NCI-H524 treated with DMSO at 0.1 percent for 48 hours (cell line): ENCODE measurements at regions not wholly inside any gene's neighbourhood (a gene's known extent, or its start where the extent isn't known, plus 50 kb on each side); places are given as distances from the start of the nearest gene placed in this dataset.
"Not testable (repeated sequence)": the region's sequence is repeated elsewhere in the genome, so short reads cannot be mapped to it uniquely, and the experiment has no call there.

Experiments used
- DNase-seq: peaks from one replicate; lab custom pipeline; 2025; lab: John Stamatoyannopoulos, UW

GRCh38 chr16:63512910-63513309 is 1476.7 kb upstream of the CDH8 start:
- DNase-seq, result no peak

- no peak for DNase-seq
These were observed 1461.2 kb upstream of the CDH8 start for GRCh38 chr16:63497408-63497807.

GRCh38 chr16:63496282-63496681 is 1460.0 kb upstream of the CDH8 start:
- no peak for DNase-seq

GRCh38 chr16:63488955-63489354 is 1452.7 kb upstream of the CDH8 start:
- DNase-seq, result no peak

- DNase-seq, result no peak
These were observed 1444.8 kb upstream of the CDH8 start for GRCh38 chr16:63481060-63481459.

GRCh38 chr16:63473725-63474124 is 1437.5 kb upstream of the CDH8 start:
- no peak for DNase-seq

- DNase-seq, result no peak
These were observed 1431.3 kb upstream of the CDH8 start for GRCh38 chr16:63467513-63467912.

GRCh38 chr16:63462316-63462715 is 1426.1 kb upstream of the CDH8 start:
- DNase-seq, result no peak

GRCh38 chr16:63461248-63461841 is 1425.1 kb upstream of the CDH8 start:
- peak; percentile 13 for DNase-seq

- DNase-seq, result no peak
These were observed 1422.6 kb upstream of the CDH8 start for GRCh38 chr16:63458846-63459245.

GRCh38 chr16:63457869-63458268 is 1421.6 kb upstream of the CDH8 start:
- no peak for DNase-seq

- DNase-seq, result no peak
These were observed 1417.0 kb upstream of the CDH8 start for GRCh38 chr16:63453261-63453660.

- DNase-seq, result no peak
These were observed 1410.9 kb upstream of the CDH8 start for GRCh38 chr16:63447121-63447520.

GRCh38 chr16:63442246-63442645 is 1406.0 kb upstream of the CDH8 start:
- DNase-seq, result no peak

- no peak for DNase-seq
These were observed 1390.1 kb upstream of the CDH8 start for GRCh38 chr16:63426275-63426870.

- DNase-seq, result peak; percentile 81
These were observed 1386.5 kb upstream of the CDH8 start for GRCh38 chr16:63422715-63423114.

GRCh38 chr16:63416712-63417111 is 1380.5 kb upstream of the CDH8 start:
- DNase-seq, result no peak

GRCh38 chr16:63415014-63415413 is 1378.8 kb upstream of the CDH8 start:
- peak; percentile 98 for DNase-seq

GRCh38 chr16:63410594-63410993 is 1374.4 kb upstream of the CDH8 start:
- no peak for DNase-seq

GRCh38 chr16:63403792-63404191 is 1367.6 kb upstream of the CDH8 start:
- no peak for DNase-seq

GRCh38 chr16:63388277-63388676 is 1352.0 kb upstream of the CDH8 start:
- DNase-seq, result not testable (repeated sequence)

- peak; percentile 52 for DNase-seq
These were observed 1349.6 kb upstream of the CDH8 start for GRCh38 chr16:63385714-63386432.

GRCh38 chr16:63373744-63374143 is 1337.5 kb upstream of the CDH8 start:
- no peak for DNase-seq

- no peak for DNase-seq
These were observed 1336.6 kb upstream of the CDH8 start for GRCh38 chr16:63372815-63373214.
